OCI-LY7 (cell line): ENCODE measurements at regions not wholly inside any gene's neighbourhood (a gene's known extent, or its start where the extent isn't known, plus 50 kb on each side); places are given as distances from the start of the nearest gene placed in this dataset.

Experiments used
- BruUV-seq: library from RNA; stranded (reverse); fragments of 400-500 nt; replicated peaks from 2 replicates; lab custom pipeline; 2021; lab: Mats Ljungman, UMichigan
- CTCF ChIA-PET: fragments of 300-600 bp; sonication (Branson Sonifier 250); formaldehyde crosslinking; loops from one replicate; lab custom pipeline; 2022; ENCODE audit warnings: antibody characterized with exemption; ENCODE audit not compliant: unreplicated experiment; lab: Charles Lee
- POLR2A ChIA-PET: fragments of 300-600 bp; sonication (Branson Sonifier 250); formaldehyde crosslinking; loops from one replicate; lab custom pipeline; 2022; ENCODE audit warnings: antibody characterized with exemption; lab: Charles Lee
- DNase-seq: peaks from one replicate; pipeline ENCODE4 v3.0.0-alpha.2; 2015; ENCODE audit warnings: low spot score
- H2AFZ ChIP-seq: fragments of 200-600 bp; sonication (generic), shearing (Covaris generic); 2 replicates; pipeline ENCODE4 v1.6.1; 2014; ENCODE audit warnings: mild to moderate bottlenecking, antibody characterized with exemption, low read length, moderate library complexity
- H3K27ac ChIP-seq: fragments of 200-600 bp; sonication (generic); 2 replicates; pipeline ENCODE4 v1.5.1; 2014; ENCODE audit warnings: mixed run types, low read depth, mild to moderate bottlenecking, moderate library complexity, low read length, inconsistent platforms; ENCODE audit not compliant: poor library complexity, severe bottlenecking
- H3K36me3 ChIP-seq: fragments of 200-600 bp; sonication (generic); 2 replicates; pipeline ENCODE4 v1.6.1; 2014; ENCODE audit warnings: mild to moderate bottlenecking, antibody characterized with exemption, low read length, moderate library complexity, mixed read lengths; ENCODE audit not compliant: insufficient read depth
- H3K4me1 ChIP-seq: fragments of 200-600 bp; sonication (generic); 2 replicates; pipeline ENCODE4 v1.5.1; 2014; ENCODE audit warnings: mild to moderate bottlenecking, low read length; ENCODE audit not compliant: insufficient read depth, poor library complexity, severe bottlenecking
- H3K4me2 ChIP-seq: fragments of 200-600 bp; sonication (generic); 2 replicates; pipeline ENCODE4 v1.6.1; 2014; ENCODE audit warnings: mild to moderate bottlenecking, low read length
- H3K4me3 ChIP-seq: fragments of 200-600 bp; sonication (generic); 2 replicates; pipeline ENCODE4 v1.5.1; 2014; ENCODE audit warnings: mild to moderate bottlenecking, low read depth, low read length; ENCODE audit not compliant: poor library complexity, severe bottlenecking
- H3K79me2 ChIP-seq: fragments of 200-600 bp; sonication (generic); 2 replicates; pipeline ENCODE4 v1.6.1; 2016; ENCODE audit warnings: low read depth, mild to moderate bottlenecking, low read length, moderate library complexity, mixed read lengths; ENCODE audit not compliant: insufficient read depth
- H3K9me2 ChIP-seq: fragments of 200-600 bp; sonication (generic); 2 replicates; pipeline ENCODE4 v1.6.1; 2016; ENCODE audit warnings: mild to moderate bottlenecking, low read length, mixed read lengths; ENCODE audit not compliant: insufficient read depth
- H3K9me3 ChIP-seq: fragments of 200-600 bp; sonication (generic); 2 replicates; pipeline ENCODE4 v1.6.1; 2014; ENCODE audit warnings: mild to moderate bottlenecking, mixed run types, low read length, mixed read lengths
- H4K20me1 ChIP-seq: fragments of 200-600 bp; sonication (generic); 2 replicates; pipeline ENCODE4 v1.6.1; 2014; ENCODE audit warnings: mild to moderate bottlenecking, antibody characterized with exemption, low read length, moderate library complexity, mixed read lengths; ENCODE audit not compliant: insufficient read depth
- EZH2phosphoT487 ChIP-seq: fragments of 200-600 bp; sonication (generic); IDR thresholded peaks from 2 replicates; pipeline ENCODE4 v1.6.1; 2018; ENCODE audit warnings: low read depth, borderline replicate concordance, mild to moderate bottlenecking, mixed run types, antibody characterized with exemption, low read length, moderate library complexity, mixed read lengths
- intact Hi-C: fragments of 100-400 bp; cut with micrococcal nuclease; formaldehyde crosslinking; loops from one replicate; pipeline ENCODE4 v1.10.0; 2022; ENCODE audit not compliant: unreplicated experiment
- TF ChIP-seq, protein P1 (sequence below): fragments of 200-600 bp; sonication (generic); conservative IDR thresholded peaks from 2 replicates; pipeline ENCODE4 v1.5.1; 2014; ENCODE audit warnings: mild to moderate bottlenecking, antibody characterized with exemption, low read length, moderate library complexity, mixed read lengths

DNA sequence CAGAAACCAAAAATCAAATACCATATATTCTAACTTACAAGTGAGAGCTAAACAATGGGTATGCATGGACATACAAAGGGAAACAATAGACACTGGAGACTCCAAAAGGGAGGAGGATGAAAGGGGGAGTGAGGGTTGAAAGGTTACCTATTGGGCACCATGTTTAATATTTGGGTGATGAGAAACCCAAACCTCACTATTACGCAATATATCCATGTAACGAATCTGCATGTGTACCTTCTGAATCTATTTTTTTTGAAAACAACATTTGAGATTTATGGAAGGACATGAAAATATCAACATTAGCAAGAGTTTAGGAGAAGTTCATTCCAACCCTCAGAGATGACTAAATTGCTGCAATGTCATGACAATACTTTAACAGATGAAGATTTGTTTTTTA lies 586.1 kb downstream of the GBA3 start:
- Histone ChIP-seq H3K9me3 (no peaks in the 10 kb centered on the region), H2AFZ (no peak overlapping the region), H3K4me1 (no peaks in the 10 kb centered on the region), H3K36me3 (no peaks in the 10 kb centered on the region), H3K9me2 (no peaks in the 10 kb centered on the region), H3K27ac (no peak overlapping the region), H3K4me3 (no peak overlapping the region), H4K20me1 (no peaks in the 10 kb centered on the region), H3K4me2 (no peak overlapping the region), H3K79me2 (no peaks in the 10 kb centered on the region)
- TF ChIP-seq EZH2phosphoT487 = no peak
- TF ChIP-seq, protein P1, sequence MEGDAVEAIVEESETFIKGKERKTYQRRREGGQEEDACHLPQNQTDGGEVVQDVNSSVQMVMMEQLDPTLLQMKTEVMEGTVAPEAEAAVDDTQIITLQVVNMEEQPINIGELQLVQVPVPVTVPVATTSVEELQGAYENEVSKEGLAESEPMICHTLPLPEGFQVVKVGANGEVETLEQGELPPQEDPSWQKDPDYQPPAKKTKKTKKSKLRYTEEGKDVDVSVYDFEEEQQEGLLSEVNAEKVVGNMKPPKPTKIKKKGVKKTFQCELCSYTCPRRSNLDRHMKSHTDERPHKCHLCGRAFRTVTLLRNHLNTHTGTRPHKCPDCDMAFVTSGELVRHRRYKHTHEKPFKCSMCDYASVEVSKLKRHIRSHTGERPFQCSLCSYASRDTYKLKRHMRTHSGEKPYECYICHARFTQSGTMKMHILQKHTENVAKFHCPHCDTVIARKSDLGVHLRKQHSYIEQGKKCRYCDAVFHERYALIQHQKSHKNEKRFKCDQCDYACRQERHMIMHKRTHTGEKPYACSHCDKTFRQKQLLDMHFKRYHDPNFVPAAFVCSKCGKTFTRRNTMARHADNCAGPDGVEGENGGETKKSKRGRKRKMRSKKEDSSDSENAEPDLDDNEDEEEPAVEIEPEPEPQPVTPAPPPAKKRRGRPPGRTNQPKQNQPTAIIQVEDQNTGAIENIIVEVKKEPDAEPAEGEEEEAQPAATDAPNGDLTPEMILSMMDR = no peak
- CTCF ChIA-PET = no interaction called here
- no peak for DNase-seq
- POLR2A ChIA-PET = no interaction called here
- BruUV-seq = no TSS peak
- intact Hi-C loops = no loop called here

DNA sequence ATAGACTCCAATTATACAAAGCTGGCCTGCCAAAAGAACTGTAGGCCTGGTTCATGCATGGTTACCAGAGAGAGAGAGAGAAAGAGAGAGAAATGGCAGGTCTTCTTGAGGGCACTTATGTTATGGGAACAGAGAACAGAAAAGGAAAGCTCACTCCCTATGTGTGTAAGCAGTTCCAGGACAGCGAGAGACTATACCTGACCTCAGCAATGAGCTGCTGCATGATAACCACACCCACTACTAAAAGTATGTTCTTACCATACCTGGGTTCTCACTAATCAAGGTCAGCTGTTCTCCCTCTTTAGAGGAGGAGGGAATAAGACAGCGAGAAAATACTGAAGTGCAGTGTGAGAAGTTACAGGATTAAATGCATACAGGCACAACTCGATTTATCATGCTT lies 583.3 kb downstream of the GBA3 start:
- Histone ChIP-seq H3K79me2 (no peaks in the 10 kb centered on the region), H3K27ac (no peak overlapping the region), H3K4me1 (no peaks in the 10 kb centered on the region), H4K20me1 (no peaks in the 10 kb centered on the region), H2AFZ (no peak overlapping the region), H3K4me2 (no peak overlapping the region), H3K9me2 (no peaks in the 10 kb centered on the region), H3K9me3 (no peaks in the 10 kb centered on the region), H3K4me3 (no peak overlapping the region), H3K36me3 (no peaks in the 10 kb centered on the region)
- DNase-seq = no peak
- POLR2A ChIA-PET = interaction anchor here (0.9 to 1.2 kb wide), 2 partner anchors 11 to 43 kb away, joined by 3 read pairs; no protein-coding TSS in a partner anchor
- CTCF ChIA-PET = interaction anchor here (0.5 kb wide), 1 partner anchor 34 kb away, joined by 3 read pairs; no protein-coding TSS in a partner anchor
- BruUV-seq = no TSS peak
- intact Hi-C loops = no loop called here
- no peak for TF ChIP-seq EZH2phosphoT487
- TF ChIP-seq, protein P1 = no peak

GRCh38 chr4:23269566-23269965 lies 576.8 kb downstream of the GBA3 start:
- intact Hi-C loops = no loop called here

More at GRCh38 chr4:23269566-23269965, 576.8 kb downstream of the GBA3 start:
- Histone ChIP-seq H3K4me3 (no peak overlapping the region), H3K79me2 (no peaks in the 10 kb centered on the region), H3K9me3 (no peaks in the 10 kb centered on the region), H2AFZ (no peak overlapping the region), H4K20me1 (no peaks in the 10 kb centered on the region), H3K4me1 (no peaks in the 10 kb centered on the region), H3K9me2 (no peaks in the 10 kb centered on the region), H3K36me3 (no peaks in the 10 kb centered on the region), H3K4me2 (no peak overlapping the region), H3K27ac (no peak overlapping the region)
- BruUV-seq = no TSS peak
- ChIA-PET POLR2A (no interaction called here), CTCF (no interaction called here)
- TF ChIP-seq, protein P1 = no peak
- TF ChIP-seq EZH2phosphoT487 = no peak
- no peak for DNase-seq
